Keratinocyte (primary cell): ENCODE measurements at regions not wholly inside any gene's neighbourhood (a gene's known extent, or its start where the extent isn't known, plus 50 kb on each side); places are given as distances from the start of the nearest gene placed in this dataset.

Experiments used
- CTCF ChIP-seq, 3 experiments: IDR thresholded peaks in 1 of 3; conservative IDR thresholded peaks in 1 of 3; optimal IDR thresholded peaks in 1 of 3; 2 replicates in 2 of 3; 3 replicates in 1 of 3; pipeline versions ENCODE3 to v1.5.1; 2011; ENCODE audit warnings: low read length in 3 of 3, mild to moderate bottlenecking in 3 of 3, moderate library complexity in 2 of 3, control low read depth in 1 of 3, inconsistent platforms in 1 of 3; ENCODE audit not compliant: insufficient read depth in 2 of 3; ENCODE audit errors: extremely low read depth in 1 of 3
- EZH2 ChIP-seq: IDR thresholded peaks from one replicate; pipeline ENCODE4 v1.6.1; 2012; ENCODE audit warnings: inconsistent platforms, mild to moderate bottlenecking, low read length, moderate library complexity

GRCh38 chr1:88013485-88013884 is 670.6 kb upstream of the PKN2 start:
- TF ChIP-seq CTCF (optimal IDR thresholded peaks at IDR 0.05 in 1 of 3, IDR thresholded peaks at IDR 0.05 in 1 of 3, conservative IDR thresholded peaks at IDR 0.05 in 1 of 3; ENCODE audit: extremely low read depth in 1 of 3, insufficient read depth in 2 of 3, low read length in 3 of 3) = no peak
- no peak for TF ChIP-seq EZH2
